ENCODE measurements at regions not wholly inside any gene's neighbourhood (a gene's known extent, or its start where the extent isn't known, plus 50 kb on each side); places are given as distances from the start of the nearest gene placed in this dataset.
"Not testable (repeated sequence)": the region's sequence is repeated elsewhere in the genome, so short reads cannot be mapped to it uniquely, and the experiment has no call there.

- intact Hi-C loops (cut with DNase I; ENCODE audit: low total_unique reads) = no loop called here
- Histone ChIP-seq H3K27ac (no peak overlapping the region), H3K27me3 (no peaks in the 10 kb centered on the region), H3K9me3 (no peaks in the 10 kb centered on the region), H3K4me3 (no peak overlapping the region), H3K36me3 (no peaks in the 10 kb centered on the region), H3K4me1 (no peaks in the 10 kb centered on the region)
- no peak for DNase-seq
- no peak for TF ChIP-seq POLR2AphosphoS5 (IDR thresholded peaks at IDR 0.05)
- no peak for TF ChIP-seq POLR2A (IDR thresholded peaks at IDR 0.05)
- no peak for TF ChIP-seq CTCF (IDR thresholded peaks at IDR 0.05)
- no peak for TF ChIP-seq EP300 (IDR thresholded peaks at IDR 0.05)
These were observed 1245.8 kb downstream of the CDH11 start for GRCh38 chr16:63876103-63876502.

GRCh38 chr16:63860700-63861099, 1261.2 kb downstream of the CDH11 start:
- H3K27ac ChIP-seq; H3K9me3 ChIP-seq; H3K4me1 ChIP-seq; H3K36me3 ChIP-seq; intact Hi-C loops (cut with DNase I; ENCODE audit: low total_unique reads); H3K27me3 ChIP-seq; DNase-seq; H3K4me3 ChIP-seq: not testable (repeated sequence)
- 91 to 94% (median 92%) methylated on average over 20 of the region's 20 CpGs for WGBS, 5 donors

GRCh38 chr16:63856537-63856936, 1265.3 kb downstream of the CDH11 start:
- no peaks in the 10 kb centered on the region for H3K9me3 ChIP-seq
- no peak overlapping the region for H3K27ac ChIP-seq
- no peaks in the 10 kb centered on the region for H3K4me1 ChIP-seq
- no peaks in the 10 kb centered on the region for H3K27me3 ChIP-seq
- intact Hi-C loops (cut with DNase I; ENCODE audit: low total_unique reads) = no loop called here
- no peak for DNase-seq
- H3K36me3 ChIP-seq = no peaks in the 10 kb centered on the region
- TF ChIP-seq EP300 (IDR thresholded peaks at IDR 0.05) (no peak), CTCF (IDR thresholded peaks at IDR 0.05) (no peak)
- WGBS, 5 donors = 29 to 60% (median 44%) methylated on average over 1 of the region's 1 CpG
- H3K4me3 ChIP-seq = no peak overlapping the region

GRCh38 chr16:63850979-63851378, 1270.9 kb downstream of the CDH11 start:
- H3K36me3 ChIP-seq = no peaks in the 10 kb centered on the region
- H3K27ac ChIP-seq = no peak overlapping the region
- intact Hi-C loops (cut with DNase I; ENCODE audit: low total_unique reads) = no loop called here
- 76 to 88% (median 82%) methylated on average over 3 of the region's 3 CpGs for WGBS, 5 donors
- no peak for DNase-seq
- no peaks in the 10 kb centered on the region for H3K9me3 ChIP-seq
- H3K27me3 ChIP-seq = no peaks in the 10 kb centered on the region
- TF ChIP-seq EP300 (IDR thresholded peaks at IDR 0.05) (no peak), POLR2A (IDR thresholded peaks at IDR 0.05) (no peak), CTCF (IDR thresholded peaks at IDR 0.05) (no peak), POLR2AphosphoS5 (IDR thresholded peaks at IDR 0.05) (no peak)
- H3K4me3 ChIP-seq = no peak overlapping the region
- H3K4me1 ChIP-seq = no peaks in the 10 kb centered on the region

- DNase-seq = no peak
- no peaks in the 10 kb centered on the region for H3K4me1 ChIP-seq
- H3K27me3 ChIP-seq = no peaks in the 10 kb centered on the region
- WGBS, 5 donors = 87 to 100% (median 93%) methylated on average over 1 of the region's 1 CpG
- TF ChIP-seq CTCF (IDR thresholded peaks at IDR 0.05) (no peak), POLR2A (IDR thresholded peaks at IDR 0.05) (no peak), POLR2AphosphoS5 (IDR thresholded peaks at IDR 0.05) (no peak), EP300 (IDR thresholded peaks at IDR 0.05) (no peak)
- H3K36me3 ChIP-seq = no peaks in the 10 kb centered on the region
- H3K4me3 ChIP-seq = no peak overlapping the region
- H3K9me3 ChIP-seq = peaks cover 0 to 27% (median 10%) of the 10 kb centered on the region in 4 donors
- intact Hi-C loops (cut with DNase I; ENCODE audit: low total_unique reads) = no loop called here
- no peak overlapping the region for H3K27ac ChIP-seq
These were observed 1280.6 kb downstream of the CDH11 start for GRCh38 chr16:63841271-63841670.

Measured in stomach (tissue), 8 donors.